Left colon (tissue), 2 donors: ENCODE measurements at regions not wholly inside any gene's neighbourhood (a gene's known extent, or its start where the extent isn't known, plus 50 kb on each side); places are given as distances from the start of the nearest gene placed in this dataset.

Source experiments
- ATAC-seq: fragments of 200-7000 bp; cut with Tn5 transposase; one replicate; pipeline ENCODE4 v1.9.1; 2020; ENCODE audit warnings: mild to moderate bottlenecking, moderate library complexity
- DNase-seq, 2 donors: peaks; one replicate each; pipeline ENCODE4 v3.0.0-alpha.2; 2020
- intact Hi-C, 2 donors: fragments of 100-400 bp; cut with DNase I in 1 of 2; cut with micrococcal nuclease in 1 of 2; formaldehyde crosslinking; loops; one replicate each; pipeline versions ENCODE4 v1.11.2 to v1.14.0; 2022; cut with DNase I, micrococcal nuclease
- donor health status: DM: no; HTN: no; CAD: no.
- donor health status: DM: yes; HTN: yes; CAD: no.

DNA sequence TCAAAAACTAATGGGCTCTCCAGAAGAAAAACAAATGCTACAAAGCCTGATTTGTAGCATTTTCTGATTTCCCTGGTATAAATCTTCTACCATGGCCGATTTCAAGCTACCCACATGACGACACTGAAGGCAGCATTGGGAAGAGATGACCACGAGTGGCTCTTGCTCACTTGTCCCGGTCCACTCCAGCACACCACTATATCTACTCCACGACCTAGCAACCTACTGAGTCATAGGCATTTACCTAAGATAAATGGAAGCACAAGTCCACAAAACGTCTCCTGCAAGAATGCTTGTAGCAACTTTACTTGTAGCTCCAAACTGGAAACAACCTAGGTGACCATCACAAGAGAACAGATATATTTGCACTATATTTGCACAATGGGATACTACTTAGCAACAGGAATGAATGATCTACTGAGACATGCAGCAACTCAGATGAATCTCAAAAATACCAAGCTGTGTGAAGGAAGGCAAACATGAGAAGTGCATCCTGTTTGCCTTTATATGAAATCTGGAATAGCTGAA lies 60.8 kb upstream of the HES1 start:
- ATAC-seq (no peak), DNase-seq (no peak)
- intact Hi-C loops = no loop called here

GRCh38 chr3:194075802-194076460 lies 60.0 kb upstream of the HES1 start:
- ATAC-seq = no peak
- intact Hi-C loops = no loop called here
- no peak for DNase-seq

- intact Hi-C loops = no loop called here
- DNase-seq (no peak), ATAC-seq (no peak)
Measured at GRCh38 chr3:194076475-194076874, 59.5 kb upstream of the HES1 start.

GRCh38 chr3:194077602-194078001 lies 58.3 kb upstream of the HES1 start:
- intact Hi-C loops = no loop called here
- no peak for DNase-seq

DNA sequence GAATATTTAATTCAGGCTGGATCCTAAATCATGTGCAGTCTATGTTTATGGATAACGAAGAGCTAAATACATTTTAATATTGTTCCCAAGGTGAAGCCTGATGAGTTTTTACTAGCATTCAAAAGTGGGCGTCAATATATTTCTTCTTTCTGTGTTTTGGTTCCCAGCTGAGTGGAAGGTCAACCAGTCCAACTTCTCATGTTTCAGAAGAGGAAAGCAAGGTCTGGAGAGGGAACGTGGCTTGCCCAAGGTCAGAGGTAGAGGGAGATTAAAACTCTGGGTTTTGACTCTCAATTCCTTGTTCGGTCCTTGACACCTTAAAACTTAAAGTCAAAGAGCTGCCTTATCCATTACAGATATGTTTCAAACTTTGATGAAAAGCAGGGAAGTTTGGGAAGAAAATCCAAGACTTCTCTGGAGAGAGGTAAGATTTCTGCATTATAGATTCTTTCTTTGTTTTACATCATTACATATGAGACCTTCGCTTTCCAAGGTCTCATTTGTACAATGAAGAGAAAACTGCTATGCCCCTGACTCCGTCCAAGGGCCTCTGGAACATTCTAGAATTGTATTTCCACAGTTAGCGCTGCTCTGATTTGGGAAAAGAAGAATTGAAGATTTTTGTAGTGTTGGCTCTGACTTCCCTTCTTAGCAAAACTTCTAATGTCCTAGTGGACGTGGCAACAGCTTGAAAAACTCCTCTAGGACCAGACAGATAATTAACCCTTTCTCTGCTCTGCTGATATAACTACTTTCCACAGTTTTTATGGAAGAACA lies 57.7 kb upstream of the HES1 start:
- intact Hi-C loops = no loop called here
- no peak for DNase-seq
- ATAC-seq = no peak

More at GRCh38 chr3:194077602-194078001, 58.3 kb upstream of the HES1 start:
- no peak for ATAC-seq

DNA sequence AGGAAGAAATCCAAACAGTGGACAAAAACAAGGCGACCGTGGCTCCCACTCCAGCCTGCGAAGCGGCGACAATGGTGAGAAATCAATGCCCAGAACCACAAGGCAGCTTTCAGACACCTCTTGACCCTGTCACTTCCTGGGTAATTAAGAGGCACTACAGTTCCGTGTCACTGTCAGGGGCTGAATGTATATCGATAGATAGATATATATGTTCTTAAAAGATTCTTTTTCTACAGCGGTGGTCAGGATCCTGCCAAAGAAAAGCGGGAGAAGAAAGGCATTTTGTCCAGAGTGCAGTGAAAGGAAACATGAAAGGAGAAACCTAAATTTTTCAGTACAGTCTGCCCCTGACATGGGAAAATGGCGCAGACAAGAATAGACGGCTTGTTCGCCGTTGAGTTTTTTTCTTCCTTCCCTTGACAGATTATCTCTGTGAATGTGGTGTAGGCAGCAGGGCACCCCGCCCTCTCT lies 56.2 kb upstream of the HES1 start:
- intact Hi-C loops = no loop called here
- no peak for ATAC-seq

DNA sequence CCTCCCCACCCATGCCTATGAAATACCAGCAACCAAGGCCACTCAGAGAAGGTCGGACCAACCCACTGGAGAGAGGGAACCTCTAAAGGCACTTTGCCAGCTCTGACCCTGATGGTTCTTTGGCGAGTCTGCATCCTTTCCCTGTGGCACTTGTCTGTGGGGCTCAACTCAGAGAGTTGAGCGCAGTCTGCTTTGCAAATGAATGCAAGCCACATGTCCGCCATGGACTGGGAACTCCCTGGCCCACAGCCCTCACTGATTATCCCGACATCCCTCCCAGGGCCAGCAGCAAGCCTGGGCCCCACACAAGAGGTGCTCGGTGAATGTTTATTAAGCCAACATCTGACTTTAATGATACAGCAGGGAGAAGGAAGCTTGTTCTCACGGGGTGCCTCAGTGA lies 55.5 kb upstream of the HES1 start:
- peak in 1 of 2 donors; percentile 31 for DNase-seq
- intact Hi-C loops = no loop called here
- peak; percentile 3 for ATAC-seq

More for the DNA sequence above, 56.2 kb upstream of the HES1 start:
- peak in 1 of 2 donors; percentile 16 for DNase-seq

DNA sequence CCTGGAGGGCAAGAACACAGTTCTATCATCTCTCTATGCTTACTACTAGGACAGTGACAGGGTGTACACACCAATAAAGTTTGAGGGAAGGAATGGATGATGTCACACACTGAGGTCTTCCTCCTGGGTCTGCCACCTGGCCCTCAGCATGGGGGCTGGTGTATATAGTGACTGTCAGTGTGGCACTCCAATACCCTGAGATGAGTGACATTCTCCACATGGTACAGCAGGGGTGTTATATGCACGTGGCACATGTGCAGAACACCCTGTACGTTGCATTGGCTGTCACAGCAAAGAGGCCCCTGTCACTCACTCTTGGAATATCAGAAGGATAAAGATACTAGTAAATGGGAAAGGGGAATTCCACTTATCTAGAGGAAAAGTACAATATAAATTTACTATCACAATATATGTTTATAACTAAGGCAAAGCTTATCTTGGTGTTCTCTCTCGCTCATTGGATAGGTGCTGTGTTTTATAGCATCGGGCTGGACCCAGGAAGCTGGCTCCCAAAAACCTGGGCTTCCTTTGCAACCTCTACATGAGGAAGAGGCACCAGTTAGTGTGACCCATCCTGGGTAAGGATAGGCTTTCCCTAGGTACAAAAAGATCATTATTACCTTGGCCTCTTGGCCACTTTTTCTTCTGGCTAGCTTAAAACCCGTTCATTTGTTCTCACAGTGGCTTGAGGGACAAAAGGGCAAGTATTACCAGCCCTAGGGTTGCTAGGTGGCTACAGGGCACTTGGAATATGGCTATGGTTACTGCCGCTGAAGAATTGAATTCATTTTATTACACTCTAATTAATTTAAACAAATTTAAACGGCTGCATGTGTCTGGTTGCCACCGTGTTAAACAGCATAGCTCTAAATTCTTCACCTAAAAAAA lies 54.8 kb upstream of the HES1 start:
- ATAC-seq (peak; percentile 89), DNase-seq (peak in 1 of 2 donors; percentile 72)
- intact Hi-C loops = no loop called here

GRCh38 chr3:194081826-194082225 lies 54.1 kb upstream of the HES1 start:
- no peak for ATAC-seq
- intact Hi-C loops = no loop called here
- no peak for DNase-seq

DNA sequence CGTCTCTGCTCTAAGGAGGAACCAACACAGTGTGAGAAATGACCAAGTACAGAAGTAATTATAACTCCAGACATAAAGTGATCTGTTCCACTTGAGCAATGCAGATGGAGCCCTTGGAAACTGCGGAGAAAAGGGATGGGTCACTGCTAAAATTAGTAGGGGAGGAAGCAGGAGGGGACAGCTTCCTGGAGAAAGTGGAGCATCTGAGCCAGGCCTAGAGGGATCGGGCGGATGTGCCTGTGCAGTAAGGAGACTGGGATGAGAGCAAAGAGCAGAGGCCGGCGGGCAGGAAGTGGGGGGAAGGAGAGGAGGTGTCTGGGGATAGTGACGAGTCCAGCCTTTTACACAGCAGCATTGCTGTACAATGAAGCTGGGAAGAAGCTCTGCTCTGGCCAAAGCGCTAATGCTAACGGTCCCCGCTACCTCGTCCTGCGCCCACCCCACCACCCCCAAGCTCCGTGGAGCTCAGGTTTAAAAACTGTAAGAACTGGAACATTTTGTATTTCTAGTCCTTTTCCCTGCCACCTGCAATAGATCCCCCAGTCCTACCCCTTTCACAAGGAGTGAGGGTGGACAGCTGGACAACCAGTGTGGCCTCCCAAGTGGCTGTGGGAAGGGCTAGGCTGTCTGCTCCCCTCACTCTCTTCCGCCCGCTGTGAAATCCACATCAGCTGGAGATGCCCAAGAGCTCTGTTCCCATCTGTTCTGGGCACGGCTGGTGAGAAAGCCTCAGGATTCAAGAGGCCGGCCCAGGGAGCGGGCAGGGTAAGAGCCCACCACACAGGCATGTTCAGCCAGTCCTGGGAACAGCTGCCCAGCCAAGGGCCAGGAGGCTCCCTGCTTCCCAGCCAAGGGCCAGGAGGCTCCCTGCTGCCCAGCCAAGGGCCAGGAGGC lies 53.0 kb upstream of the HES1 start:
- peak in 1 of 2 donors; percentile 45 for DNase-seq
- intact Hi-C loops = no loop called here
- no peak for ATAC-seq

- DNase-seq (peak in 1 of 2 donors; percentile 21), ATAC-seq (no peak)
- intact Hi-C loops = no loop called here
Measured at GRCh38 chr3:194083637-194084224, 52.2 kb upstream of the HES1 start.

GRCh38 chr3:194084284-194084683 lies 51.7 kb upstream of the HES1 start:
- no peak for ATAC-seq
- peak in 1 of 2 donors; percentile 20 for DNase-seq
- intact Hi-C loops = no loop called here
